Epithelial cell of esophagus (primary cell): ENCODE measurements at regions not wholly inside any gene's neighbourhood (a gene's known extent, or its start where the extent isn't known, plus 50 kb on each side); places are given as distances from the start of the nearest gene placed in this dataset.

Source experiments
- DNase-seq: peaks from one replicate; pipeline ENCODE4 v3.0.0; 2010; ENCODE audit warnings: low read depth
- H3K4me3 ChIP-seq: 2 replicates; pipeline ENCODE4 v1.5.1; 2011; ENCODE audit warnings: mild to moderate bottlenecking, low read length, control low read depth
- TF ChIP-seq, protein P1 (sequence below): IDR thresholded peaks from 2 replicates; pipeline ENCODE4 v1.5.1; 2011; ENCODE audit warnings: low read depth, mild to moderate bottlenecking, low read length, control low read depth, inconsistent platforms; ENCODE audit not compliant: insufficient read depth; ENCODE audit errors: missing control alignments

DNA sequence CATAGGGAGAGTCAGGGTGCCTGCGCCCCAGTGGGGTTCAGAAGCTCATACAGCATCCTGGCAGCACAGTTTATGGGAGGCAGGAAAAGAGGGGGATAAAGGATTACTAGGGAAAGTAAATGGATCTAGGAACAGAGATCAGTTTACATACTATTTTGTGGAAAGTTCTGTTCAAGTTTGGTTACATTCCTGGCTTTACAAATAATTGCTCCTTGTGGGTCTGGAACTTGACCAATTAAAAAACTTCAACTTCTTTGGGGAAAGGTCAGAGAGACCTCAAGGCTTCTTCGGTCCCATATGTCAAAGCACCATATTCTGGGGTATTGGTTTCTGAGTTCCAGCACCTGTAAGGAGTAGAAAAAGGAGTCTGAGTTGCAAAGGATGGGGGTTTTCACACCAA is 64.1 kb downstream of the ZDHHC19 start:
- H3K4me3 ChIP-seq = no peak overlapping the region
- DNase-seq = no peak
- TF ChIP-seq, protein P1, sequence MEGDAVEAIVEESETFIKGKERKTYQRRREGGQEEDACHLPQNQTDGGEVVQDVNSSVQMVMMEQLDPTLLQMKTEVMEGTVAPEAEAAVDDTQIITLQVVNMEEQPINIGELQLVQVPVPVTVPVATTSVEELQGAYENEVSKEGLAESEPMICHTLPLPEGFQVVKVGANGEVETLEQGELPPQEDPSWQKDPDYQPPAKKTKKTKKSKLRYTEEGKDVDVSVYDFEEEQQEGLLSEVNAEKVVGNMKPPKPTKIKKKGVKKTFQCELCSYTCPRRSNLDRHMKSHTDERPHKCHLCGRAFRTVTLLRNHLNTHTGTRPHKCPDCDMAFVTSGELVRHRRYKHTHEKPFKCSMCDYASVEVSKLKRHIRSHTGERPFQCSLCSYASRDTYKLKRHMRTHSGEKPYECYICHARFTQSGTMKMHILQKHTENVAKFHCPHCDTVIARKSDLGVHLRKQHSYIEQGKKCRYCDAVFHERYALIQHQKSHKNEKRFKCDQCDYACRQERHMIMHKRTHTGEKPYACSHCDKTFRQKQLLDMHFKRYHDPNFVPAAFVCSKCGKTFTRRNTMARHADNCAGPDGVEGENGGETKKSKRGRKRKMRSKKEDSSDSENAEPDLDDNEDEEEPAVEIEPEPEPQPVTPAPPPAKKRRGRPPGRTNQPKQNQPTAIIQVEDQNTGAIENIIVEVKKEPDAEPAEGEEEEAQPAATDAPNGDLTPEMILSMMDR = no peak

DNA sequence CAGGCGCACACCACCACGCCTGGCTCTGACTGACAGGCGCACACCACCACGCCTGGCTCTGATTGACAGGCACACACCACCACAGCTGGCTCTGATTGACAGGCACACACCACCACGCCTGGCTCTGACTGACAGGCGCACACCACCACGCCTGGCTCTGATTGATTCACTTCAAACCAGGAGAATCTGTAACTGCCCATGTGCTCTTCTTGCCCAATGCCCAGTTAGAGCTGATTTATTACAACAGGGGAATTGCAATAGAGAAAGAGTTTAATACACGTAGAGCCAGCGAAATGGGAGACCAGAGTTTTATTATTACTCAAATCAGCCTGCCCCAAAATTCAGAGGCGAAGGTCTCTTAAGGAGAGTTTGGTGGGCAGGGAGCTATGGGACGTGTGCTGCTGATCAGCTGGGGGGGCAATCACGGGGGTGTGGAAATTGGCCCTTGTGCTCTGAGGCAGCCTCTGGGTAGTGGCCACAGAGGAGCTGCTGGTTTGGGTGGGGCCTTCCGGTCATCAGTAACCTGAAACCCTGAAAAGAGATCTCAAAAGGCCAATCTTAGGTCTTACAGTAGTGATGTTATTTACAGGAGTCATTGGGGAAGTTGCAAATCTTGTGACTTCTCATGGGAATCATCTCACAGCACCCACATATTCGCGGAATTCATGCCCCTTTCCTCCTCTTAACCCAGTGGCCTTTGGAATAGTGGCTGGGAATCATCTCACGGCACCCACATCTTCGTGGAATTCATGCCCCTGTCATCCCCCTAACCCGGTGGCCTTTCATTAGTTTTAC is 63.8 kb upstream of the TFRC start:
- TF ChIP-seq, protein P1 = no peak
- no peak for DNase-seq
- no peak overlapping the region for H3K4me3 ChIP-seq

DNA sequence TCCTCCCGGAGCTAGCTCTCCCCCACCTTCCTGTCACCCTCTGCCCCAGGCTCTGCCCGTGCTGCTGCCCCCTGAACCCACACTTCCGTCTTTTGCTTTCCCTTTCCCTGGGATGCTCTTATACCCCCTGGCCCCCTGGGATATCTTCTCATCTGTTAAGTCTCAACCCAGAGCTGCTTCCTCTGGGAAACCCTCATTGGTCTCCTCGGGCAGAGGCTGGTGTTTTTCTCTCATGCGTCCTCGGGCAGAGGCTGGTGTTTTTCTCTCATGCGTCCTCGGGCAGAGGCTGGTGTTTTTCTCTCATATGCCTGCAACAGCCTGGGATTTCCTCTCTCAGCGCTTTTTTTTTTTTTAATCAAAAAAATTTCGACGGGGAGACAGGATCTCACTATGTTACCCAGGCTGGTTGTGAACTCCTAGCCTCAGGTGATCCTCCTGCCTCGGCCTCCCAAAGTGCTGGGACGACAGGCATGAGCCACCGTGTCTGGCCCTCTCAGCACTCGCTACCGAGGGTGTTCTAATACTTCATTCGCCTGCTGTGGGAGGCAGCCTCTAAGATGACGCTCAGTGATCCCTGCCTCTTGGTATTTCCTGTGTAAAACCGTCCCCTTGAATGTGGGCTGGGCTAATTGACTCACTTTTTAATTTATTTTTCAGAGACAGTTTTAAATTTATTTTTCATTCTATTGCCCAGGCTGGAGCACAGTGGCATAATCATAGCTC is 62.7 kb upstream of the TFRC start:
- TF ChIP-seq, protein P1 = no peak
- DNase-seq = peak; percentile 55
- H3K4me3 ChIP-seq = no peak overlapping the region

DNA sequence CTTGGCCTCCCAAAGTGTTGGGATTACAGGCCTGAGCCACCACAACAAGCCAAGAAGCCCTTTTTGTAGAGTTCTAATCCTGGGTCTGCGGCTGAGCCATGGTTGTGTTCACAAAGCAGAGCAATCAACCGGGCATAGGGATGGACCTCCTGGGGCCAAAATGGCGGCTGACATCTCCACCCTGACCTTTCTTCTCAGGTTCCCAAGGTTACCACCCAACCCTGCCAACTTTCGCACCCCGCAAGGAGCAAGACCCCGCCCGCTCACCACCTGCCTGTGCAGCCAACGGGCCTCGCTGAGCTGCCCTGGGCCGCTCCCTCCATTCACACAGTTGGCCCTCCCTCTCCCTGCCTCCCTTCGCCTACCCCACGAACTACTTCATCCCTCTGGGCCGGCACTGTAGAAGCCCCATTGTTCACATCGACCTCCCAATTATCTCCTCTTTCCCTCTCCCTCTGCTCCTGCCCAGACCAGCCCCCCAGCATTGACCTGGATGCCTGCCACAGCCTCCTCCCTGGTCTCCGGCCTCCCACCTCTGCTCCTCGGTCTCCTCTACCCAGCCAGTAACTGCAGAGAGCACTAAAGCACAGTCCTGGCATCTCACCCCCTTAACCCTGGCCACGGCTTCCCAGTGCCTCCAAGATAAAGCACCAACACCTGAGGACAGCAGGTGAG is 62.0 kb upstream of the TFRC start:
- TF ChIP-seq, protein P1 = no peak
- DNase-seq = no peak
- no peak overlapping the region for H3K4me3 ChIP-seq

DNA sequence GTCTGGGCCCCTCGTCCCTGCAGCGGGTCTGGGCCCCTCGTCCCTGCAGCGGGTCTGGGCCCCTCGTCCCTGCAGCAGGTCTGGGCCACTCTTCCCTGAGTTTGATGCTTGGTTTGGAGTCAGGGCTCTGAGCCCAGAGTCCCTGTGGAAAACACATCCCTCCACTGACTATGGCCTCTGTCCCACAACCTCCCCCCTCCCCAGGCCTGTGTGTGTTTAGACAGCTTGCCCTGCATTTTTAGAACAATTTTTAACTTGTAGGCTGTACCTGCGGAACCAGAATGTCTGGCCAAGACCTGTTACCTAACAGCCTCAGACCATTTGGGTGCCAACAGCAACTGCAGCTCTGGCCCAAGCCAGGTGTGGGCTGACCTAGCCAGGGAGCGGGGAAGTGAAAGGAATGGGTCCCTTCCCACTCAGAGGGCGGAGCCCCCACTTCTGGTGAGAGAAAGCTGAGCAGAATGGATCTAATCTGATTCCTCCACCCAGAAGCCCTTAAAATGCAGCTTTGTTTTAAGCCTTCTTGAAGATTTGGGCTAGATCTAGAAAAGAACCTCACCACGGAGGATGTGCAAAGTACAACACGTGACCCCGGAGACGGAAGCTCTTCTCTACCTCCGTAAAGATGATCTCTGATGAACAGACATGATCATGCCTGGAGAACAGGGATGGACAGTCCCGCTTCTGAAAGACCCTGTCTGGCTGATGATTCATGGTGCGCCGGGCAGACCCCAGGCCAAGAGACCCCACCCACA is 60.5 kb upstream of the TFRC start:
- peak; percentile 77 for DNase-seq
- TF ChIP-seq, protein P1 = no peak
- H3K4me3 ChIP-seq = peak overlapping the region; percentile 13

DNA sequence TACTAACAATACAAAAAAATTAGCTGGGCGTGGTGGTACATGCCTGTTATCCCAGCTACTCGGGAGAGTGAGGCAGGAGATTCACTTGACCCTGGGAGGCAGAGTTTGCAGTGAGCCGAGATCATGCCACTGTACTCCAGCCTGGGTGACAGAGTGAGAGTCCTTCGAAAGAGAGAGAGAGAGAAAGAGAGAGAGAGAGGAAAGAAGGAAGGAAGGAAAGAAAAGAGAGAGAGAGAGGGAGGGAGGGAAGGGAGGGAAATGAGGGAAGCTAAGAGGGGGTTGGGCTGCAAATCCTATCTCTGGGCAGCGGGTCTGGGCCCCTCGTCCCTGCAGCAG is 59.9 kb upstream of the TFRC start:
- no peak overlapping the region for H3K4me3 ChIP-seq
- DNase-seq = no peak
- TF ChIP-seq, protein P1 = no peak
